ENCODE measurements at regions not wholly inside any gene's neighbourhood (a gene's known extent, or its start where the extent isn't known, plus 50 kb on each side); places are given as distances from the start of the nearest gene placed in this dataset.

GRCh38 chr5:13997514-13997913 lies 53.0 kb upstream of the DNAH5 start:
- TF ChIP-seq POLR2AphosphoS5 (IDR thresholded peaks at IDR 0.05) (no peak), CTCF (IDR thresholded peaks at IDR 0.05) (no peak)
